Activated naive CD4-positive, alpha-beta T cell treated with anti-CD3 and anti-CD28 coated beads, Interleukin-2, amount 50 U/mL, for 24 hours (primary cell): ENCODE measurements at regions not wholly inside any gene's neighbourhood (a gene's known extent, or its start where the extent isn't known, plus 50 kb on each side); places are given as distances from the start of the nearest gene placed in this dataset.

ENCODE experiments used
- H3K27ac Mint-ChIP-seq: one replicate; pipeline ENCODE4 v1.8.0; 2021; ENCODE audit warnings: mild to moderate bottlenecking, mixed read lengths
- H3K27me3 Mint-ChIP-seq: one replicate; pipeline ENCODE4 v1.8.0; 2021; ENCODE audit warnings: mixed read lengths
- H3K36me3 Mint-ChIP-seq: one replicate; pipeline ENCODE4 v1.8.0; 2021; ENCODE audit warnings: mixed read lengths
- H3K4me1 Mint-ChIP-seq: one replicate; pipeline ENCODE4 v1.8.0; 2021; ENCODE audit warnings: mixed read lengths
- H3K4me3 Mint-ChIP-seq: one replicate; pipeline ENCODE4 v1.8.0; 2021; ENCODE audit warnings: mild to moderate bottlenecking, mixed read lengths
- H3K9me3 Mint-ChIP-seq: one replicate; pipeline ENCODE4 v1.8.0; 2021; ENCODE audit warnings: mixed read lengths

GRCh38 chr5:54739371-54739770, 221.8 kb downstream of the SNX18 start:
- H3K27ac Mint-ChIP-seq, result no peak overlapping the region

GRCh38 chr5:54738973-54739367, 221.4 kb downstream of the SNX18 start:
- peaks cover 13% of the 10 kb centered on the region for H3K4me1 Mint-ChIP-seq
- no peak overlapping the region for H3K4me3 Mint-ChIP-seq
- no peak overlapping the region for H3K27ac Mint-ChIP-seq
- H3K36me3 Mint-ChIP-seq, result no peaks in the 10 kb centered on the region
- peaks cover 1% of the 10 kb centered on the region for H3K27me3 Mint-ChIP-seq
- H3K9me3 Mint-ChIP-seq, result no peaks in the 10 kb centered on the region

More at GRCh38 chr5:54739371-54739770, 221.8 kb downstream of the SNX18 start:
- H3K4me3 Mint-ChIP-seq, result no peak overlapping the region
- no peaks in the 10 kb centered on the region for H3K9me3 Mint-ChIP-seq
- no peaks in the 10 kb centered on the region for H3K36me3 Mint-ChIP-seq
- peaks cover 17% of the 10 kb centered on the region for H3K4me1 Mint-ChIP-seq
- peaks cover 1% of the 10 kb centered on the region for H3K27me3 Mint-ChIP-seq

- Mint-ChIP-seq H3K27me3 (peaks cover 1% of the 10 kb centered on the region), H3K4me1 (peaks cover 7% of the 10 kb centered on the region), H3K4me3 (no peak overlapping the region), H3K9me3 (no peaks in the 10 kb centered on the region), H3K36me3 (no peaks in the 10 kb centered on the region), H3K27ac (no peak overlapping the region)
These were observed 220.8 kb downstream of the SNX18 start for GRCh38 chr5:54738118-54738972.

- Mint-ChIP-seq H3K9me3 (no peaks in the 10 kb centered on the region), H3K27me3 (peaks cover 1% of the 10 kb centered on the region), H3K4me3 (no peak overlapping the region), H3K36me3 (no peaks in the 10 kb centered on the region), H3K4me1 (peaks cover 6% of the 10 kb centered on the region), H3K27ac (no peak overlapping the region)
These were observed 218.6 kb downstream of the SNX18 start for GRCh38 chr5:54736003-54736797.

GRCh38 chr5:54733101-54733500, 215.5 kb downstream of the SNX18 start:
- no peak overlapping the region for H3K4me3 Mint-ChIP-seq
- H3K27me3 Mint-ChIP-seq, result no peaks in the 10 kb centered on the region
- no peak overlapping the region for H3K27ac Mint-ChIP-seq
- no peaks in the 10 kb centered on the region for H3K9me3 Mint-ChIP-seq
- no peaks in the 10 kb centered on the region for H3K4me1 Mint-ChIP-seq
- H3K36me3 Mint-ChIP-seq, result no peaks in the 10 kb centered on the region

GRCh38 chr5:54732108-54732507, 214.5 kb downstream of the SNX18 start:
- Mint-ChIP-seq H3K9me3 (no peaks in the 10 kb centered on the region), H3K27me3 (no peaks in the 10 kb centered on the region), H3K4me1 (no peaks in the 10 kb centered on the region), H3K27ac (no peak overlapping the region), H3K36me3 (no peaks in the 10 kb centered on the region), H3K4me3 (no peak overlapping the region)

GRCh38 chr5:54728588-54728915, 211.0 kb downstream of the SNX18 start:
- no peaks in the 10 kb centered on the region for H3K4me1 Mint-ChIP-seq
- no peaks in the 10 kb centered on the region for H3K9me3 Mint-ChIP-seq
- H3K27me3 Mint-ChIP-seq, result no peaks in the 10 kb centered on the region
- H3K4me3 Mint-ChIP-seq, result no peak overlapping the region
- no peaks in the 10 kb centered on the region for H3K36me3 Mint-ChIP-seq
- no peak overlapping the region for H3K27ac Mint-ChIP-seq

GRCh38 chr5:54727874-54728587, 210.5 kb downstream of the SNX18 start:
- Mint-ChIP-seq H3K27ac (no peak overlapping the region), H3K9me3 (no peaks in the 10 kb centered on the region)

GRCh38 chr5:54725391-54726280, 208.1 kb downstream of the SNX18 start:
- H3K36me3 Mint-ChIP-seq, result no peaks in the 10 kb centered on the region
- no peaks in the 10 kb centered on the region for H3K4me1 Mint-ChIP-seq
- H3K27ac Mint-ChIP-seq, result no peak overlapping the region
- no peaks in the 10 kb centered on the region for H3K27me3 Mint-ChIP-seq
- no peak overlapping the region for H3K4me3 Mint-ChIP-seq
- no peaks in the 10 kb centered on the region for H3K9me3 Mint-ChIP-seq

More at GRCh38 chr5:54727874-54728587, 210.5 kb downstream of the SNX18 start:
- Mint-ChIP-seq H3K36me3 (no peaks in the 10 kb centered on the region), H3K4me1 (no peaks in the 10 kb centered on the region), H3K27me3 (no peaks in the 10 kb centered on the region), H3K4me3 (no peak overlapping the region)

- Mint-ChIP-seq H3K4me3 (no peak overlapping the region), H3K27ac (no peak overlapping the region), H3K4me1 (no peaks in the 10 kb centered on the region), H3K36me3 (no peaks in the 10 kb centered on the region), H3K27me3 (no peaks in the 10 kb centered on the region), H3K9me3 (no peaks in the 10 kb centered on the region)
These were observed 205.4 kb downstream of the SNX18 start for GRCh38 chr5:54722846-54723433.

- H3K4me3 Mint-ChIP-seq, result no peak overlapping the region
- H3K36me3 Mint-ChIP-seq, result no peaks in the 10 kb centered on the region
- H3K27ac Mint-ChIP-seq, result no peak overlapping the region
- H3K27me3 Mint-ChIP-seq, result no peaks in the 10 kb centered on the region
- no peaks in the 10 kb centered on the region for H3K9me3 Mint-ChIP-seq
- no peaks in the 10 kb centered on the region for H3K4me1 Mint-ChIP-seq
These were observed 204.5 kb downstream of the SNX18 start for GRCh38 chr5:54721951-54722654.

GRCh38 chr5:54721116-54721515, 203.6 kb downstream of the SNX18 start:
- Mint-ChIP-seq H3K9me3 (no peaks in the 10 kb centered on the region), H3K36me3 (no peaks in the 10 kb centered on the region), H3K4me3 (no peak overlapping the region)

GRCh38 chr5:54720341-54720740, 202.8 kb downstream of the SNX18 start:
- no peak overlapping the region for H3K27ac Mint-ChIP-seq
- no peaks in the 10 kb centered on the region for H3K36me3 Mint-ChIP-seq
- H3K4me1 Mint-ChIP-seq, result no peaks in the 10 kb centered on the region
- H3K4me3 Mint-ChIP-seq, result no peak overlapping the region
- no peaks in the 10 kb centered on the region for H3K27me3 Mint-ChIP-seq
- H3K9me3 Mint-ChIP-seq, result no peaks in the 10 kb centered on the region

More at GRCh38 chr5:54721116-54721515, 203.6 kb downstream of the SNX18 start:
- Mint-ChIP-seq H3K27me3 (no peaks in the 10 kb centered on the region), H3K4me1 (no peaks in the 10 kb centered on the region), H3K27ac (no peak overlapping the region)
